ENCODE measurements at regions not wholly inside any gene's neighbourhood (a gene's known extent, or its start where the extent isn't known, plus 50 kb on each side); places are given as distances from the start of the nearest gene placed in this dataset.

GRCh38 chr11:69931060-69931910, 112.1 kb upstream of the FGF3 start:
- Histone ChIP-seq H3K27me3 (replicated peaks in 1 of 2; ENCODE audit: control insufficient read depth in 2 of 2, insufficient read depth in 2 of 2, low read length in 1 of 2) (peaks cover 0 to 4% of the 10 kb centered on the region in 2 experiments; a peak in 3 of 4 replicates), H3K27ac (ENCODE audit: control insufficient read depth, insufficient read depth) (no peak overlapping the region), H3K4me2 (ENCODE audit: control insufficient read depth, insufficient read depth) (no peak overlapping the region), H3K9ac (ENCODE audit: control insufficient read depth, insufficient read depth, low read length) (no peak overlapping the region), H3K4me3 (no peak overlapping the region), H3K9me3 (replicated peaks; ENCODE audit: control insufficient read depth, insufficient read depth, low read length) (no peaks in the 10 kb centered on the region), H4K20me1 (ENCODE audit: control insufficient read depth, insufficient read depth) (no peaks in the 10 kb centered on the region), H3K36me3 (ENCODE audit: control insufficient read depth in 2 of 2, insufficient read depth in 2 of 2, low read length in 1 of 2) (no peaks in the 10 kb centered on the region), H3K79me2 (ENCODE audit: control insufficient read depth, insufficient read depth, low read length) (no peaks in the 10 kb centered on the region), H2AFZ (ENCODE audit: control insufficient read depth, low read depth, low read length) (no peak overlapping the region), H3K4me1 (ENCODE audit: control insufficient read depth, insufficient read depth, low read length) (no peaks in the 10 kb centered on the region)
- intact Hi-C loops (cut with micrococcal nuclease; ENCODE audit: unreplicated experiment) (no loop called here), in situ Hi-C loops (cut with MboI) (no loop called here)
- ChIA-PET CTCF (no interaction called here), SMC1A (ENCODE audit: uncharacterized antibody, unreplicated experiment) (no interaction called here), RAD21 (ENCODE audit: unreplicated experiment) (no interaction called here), POLR2A (no interaction called here)
- FAIRE-seq (no peak), ATAC-seq (no peak), DNase-seq (ENCODE audit: low read depth, low spot score) (no peak)
- BruUV-seq (replicated peaks) = no TSS peak
- WGBS (ENCODE audit: insufficient coverage, insufficient replicate concordance, low lambda C conversion rate, missing lambda C conversion rate) = 13% methylated on average over 10 of the region's 10 CpGs
- TF ChIP-seq EZH2 (IDR thresholded peaks at IDR 0.05; ENCODE audit: borderline replicate concordance, control insufficient read depth, low read depth, low read length) = no peak
- no peak for TF ChIP-seq IRF4 (IDR thresholded peaks at IDR 0.05; ENCODE audit: low read depth, low read length)
- no peak for TF ChIP-seq CUX1 (IDR thresholded peaks at IDR 0.05; ENCODE audit: insufficient replicate concordance, low read depth, low read length)
- TF ChIP-seq JUND (IDR thresholded peaks at IDR 0.05; ENCODE audit: low read depth, low read length) = no peak
- no peak for TF ChIP-seq ZBTB40 (IDR thresholded peaks at IDR 0.05; ENCODE audit: borderline replicate concordance)
- no peak for TF ChIP-seq ZNF622 (IDR thresholded peaks at IDR 0.05)
- no peak for TF ChIP-seq POLR2AphosphoS5 (IDR thresholded peaks at IDR 0.05; ENCODE audit: low read length)
- no peak for TF ChIP-seq EP300 (IDR thresholded peaks at IDR 0.05; ENCODE audit: borderline replicate concordance in 1 of 2, control insufficient read depth in 1 of 2, low read depth in 2 of 2, low read length in 2 of 2)
- TF ChIP-seq RCOR1 (conservative IDR thresholded peaks at IDR 0.05; ENCODE audit: low read depth, low read length) = no peak
- no peak for TF ChIP-seq ZSCAN29 (IDR thresholded peaks at IDR 0.05)
- TF ChIP-seq E2F8 (IDR thresholded peaks at IDR 0.05; ENCODE audit: low read depth, partially characterized antibody) = no peak

Measured in GM12878 (cell line).